Mesothelial cell of epicardium (in vitro differentiated cells): ENCODE measurements at regions not wholly inside any gene's neighbourhood (a gene's known extent, or its start where the extent isn't known, plus 50 kb on each side); places are given as distances from the start of the nearest gene placed in this dataset.

Source experiments
- DNase-seq, 2 experiments: peaks; one replicate each; pipeline ENCODE4 v3.0.0; 2021; ENCODE audit warnings: low spot score in 2 of 2; ENCODE audit not compliant: unreplicated experiment in 2 of 2
- H3K27ac Mint-ChIP-seq: 2 replicates; pipeline ENCODE4 v1.8.0; 2021; ENCODE audit warnings: mixed read lengths
- H3K27me3 Mint-ChIP-seq: 2 replicates; pipeline ENCODE4 v1.8.0; 2021; ENCODE audit warnings: low read depth, mixed read lengths
- H3K36me3 Mint-ChIP-seq: 2 replicates; pipeline ENCODE4 v1.8.0; 2021; ENCODE audit warnings: mixed read lengths
- H3K4me1 Mint-ChIP-seq: 2 replicates; pipeline ENCODE4 v1.8.0; 2021; ENCODE audit warnings: mixed read lengths
- H3K4me3 Mint-ChIP-seq: 2 replicates; pipeline ENCODE4 v1.8.0; 2021; ENCODE audit warnings: mild to moderate bottlenecking, moderate library complexity, mixed read lengths
- H3K9me3 Mint-ChIP-seq: 2 replicates; pipeline ENCODE4 v1.8.0; 2021; ENCODE audit warnings: mixed read lengths
- TF ChIP-seq, protein P1 (sequence below): fragments of 200-600 bp; sonication (generic); IDR thresholded peaks from one replicate; pipeline ENCODE4 v1.5.0; 2021; ENCODE audit warnings: antibody characterized with exemption; ENCODE audit not compliant: unreplicated experiment

DNA sequence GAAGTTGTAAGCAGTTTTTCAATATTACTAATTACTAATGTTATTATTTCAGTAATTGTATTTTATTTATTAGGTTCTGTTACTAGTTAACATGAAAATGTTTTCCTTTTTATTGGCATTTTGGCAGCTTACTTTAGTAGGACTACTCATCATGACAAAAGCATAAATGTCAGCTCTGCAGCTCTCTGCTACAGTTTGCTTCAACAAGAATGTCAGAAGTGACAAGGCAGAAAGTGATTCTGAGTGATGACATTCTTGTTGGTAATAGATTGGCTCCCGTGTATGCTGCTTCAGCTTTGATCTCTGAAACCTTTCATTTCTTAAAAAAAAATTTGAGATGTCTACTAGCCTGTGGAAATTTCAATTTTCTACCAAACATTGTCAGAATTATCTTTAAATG lies 1193.9 kb downstream of the FSTL5 start:
- no peak overlapping the region for H3K27ac Mint-ChIP-seq
- no peak overlapping the region for H3K4me3 Mint-ChIP-seq
- no peak for DNase-seq
- no peaks in the 10 kb centered on the region for H3K36me3 Mint-ChIP-seq
- H3K9me3 Mint-ChIP-seq: no peaks in the 10 kb centered on the region
- TF ChIP-seq, protein P1, sequence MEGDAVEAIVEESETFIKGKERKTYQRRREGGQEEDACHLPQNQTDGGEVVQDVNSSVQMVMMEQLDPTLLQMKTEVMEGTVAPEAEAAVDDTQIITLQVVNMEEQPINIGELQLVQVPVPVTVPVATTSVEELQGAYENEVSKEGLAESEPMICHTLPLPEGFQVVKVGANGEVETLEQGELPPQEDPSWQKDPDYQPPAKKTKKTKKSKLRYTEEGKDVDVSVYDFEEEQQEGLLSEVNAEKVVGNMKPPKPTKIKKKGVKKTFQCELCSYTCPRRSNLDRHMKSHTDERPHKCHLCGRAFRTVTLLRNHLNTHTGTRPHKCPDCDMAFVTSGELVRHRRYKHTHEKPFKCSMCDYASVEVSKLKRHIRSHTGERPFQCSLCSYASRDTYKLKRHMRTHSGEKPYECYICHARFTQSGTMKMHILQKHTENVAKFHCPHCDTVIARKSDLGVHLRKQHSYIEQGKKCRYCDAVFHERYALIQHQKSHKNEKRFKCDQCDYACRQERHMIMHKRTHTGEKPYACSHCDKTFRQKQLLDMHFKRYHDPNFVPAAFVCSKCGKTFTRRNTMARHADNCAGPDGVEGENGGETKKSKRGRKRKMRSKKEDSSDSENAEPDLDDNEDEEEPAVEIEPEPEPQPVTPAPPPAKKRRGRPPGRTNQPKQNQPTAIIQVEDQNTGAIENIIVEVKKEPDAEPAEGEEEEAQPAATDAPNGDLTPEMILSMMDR: no peak
- H3K27me3 Mint-ChIP-seq: no peaks in the 10 kb centered on the region
- peaks cover 10% of the 10 kb centered on the region for H3K4me1 Mint-ChIP-seq

DNA sequence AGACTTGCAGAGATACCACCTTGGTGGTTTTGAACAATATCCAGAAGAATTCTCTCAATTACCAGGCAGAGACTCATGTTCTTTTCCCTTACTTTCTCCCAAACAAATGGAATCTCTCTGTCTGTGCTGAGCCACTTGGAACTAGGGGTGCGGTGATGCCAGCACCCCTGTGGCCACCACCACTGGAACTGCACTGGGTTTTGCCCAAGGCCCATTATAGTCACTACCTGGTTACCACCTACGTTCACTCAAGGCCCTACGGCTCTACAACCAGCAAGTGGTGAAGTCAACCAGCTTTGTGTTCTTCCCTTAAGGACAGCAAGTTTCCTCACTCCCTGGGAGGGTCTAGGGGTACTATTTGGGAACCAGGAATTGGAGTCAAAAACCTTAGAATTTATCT lies 1183.7 kb downstream of the FSTL5 start:
- H3K36me3 Mint-ChIP-seq: no peaks in the 10 kb centered on the region
- DNase-seq: no peak
- H3K4me3 Mint-ChIP-seq: no peak overlapping the region
- TF ChIP-seq, protein P1: no peak
- no peaks in the 10 kb centered on the region for H3K27me3 Mint-ChIP-seq
- no peaks in the 10 kb centered on the region for H3K4me1 Mint-ChIP-seq
- H3K9me3 Mint-ChIP-seq: peaks cover 15% of the 10 kb centered on the region
- no peak overlapping the region for H3K27ac Mint-ChIP-seq

DNA sequence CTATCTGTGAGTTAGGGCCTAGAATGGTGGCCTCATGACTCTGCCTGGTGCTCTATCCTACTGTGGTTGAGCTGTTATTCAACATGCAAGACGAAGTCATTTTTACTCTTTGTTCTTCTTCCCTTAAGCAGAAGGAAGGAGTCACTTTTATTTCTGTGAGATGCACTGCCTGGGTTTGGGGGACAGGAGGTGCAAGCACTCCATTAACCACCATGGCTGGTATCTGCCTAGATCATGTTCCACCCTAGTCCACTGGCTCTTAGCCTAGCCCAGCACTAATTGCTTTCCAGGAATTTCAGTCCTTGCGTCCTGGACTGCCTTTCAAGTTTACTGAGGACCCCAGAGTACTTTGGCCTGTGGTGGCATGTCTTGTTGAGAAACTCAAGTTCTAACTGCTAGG lies 1182.7 kb downstream of the FSTL5 start:
- TF ChIP-seq, protein P1: no peak
- Mint-ChIP-seq H3K27ac (no peak overlapping the region), H3K9me3 (peaks cover 15% of the 10 kb centered on the region), H3K36me3 (no peaks in the 10 kb centered on the region), H3K27me3 (no peaks in the 10 kb centered on the region), H3K4me1 (peaks cover 2% of the 10 kb centered on the region), H3K4me3 (no peak overlapping the region)
- no peak for DNase-seq

DNA sequence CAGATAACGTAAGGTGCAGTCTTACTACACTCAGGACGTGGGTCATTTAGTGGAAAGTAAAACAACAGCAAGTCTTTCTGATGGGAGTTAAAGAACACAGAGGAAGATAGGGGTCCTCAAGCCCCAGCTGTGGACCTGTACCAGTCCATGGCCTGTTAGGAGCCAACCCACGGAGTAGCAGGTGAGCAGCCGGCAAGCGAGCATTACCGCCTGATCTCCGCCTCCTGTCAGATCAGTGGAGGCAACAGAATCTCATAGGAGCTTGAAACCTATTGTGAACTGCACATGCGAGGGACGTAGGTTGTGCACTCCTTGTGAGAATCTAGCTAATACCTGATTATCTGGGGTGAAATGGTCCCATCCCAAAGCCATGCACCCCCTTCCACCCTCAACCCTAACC lies 1180.8 kb downstream of the FSTL5 start:
- no peak for DNase-seq
- H3K36me3 Mint-ChIP-seq: no peaks in the 10 kb centered on the region
- TF ChIP-seq, protein P1: no peak
- H3K27ac Mint-ChIP-seq: no peak overlapping the region
- no peak overlapping the region for H3K4me3 Mint-ChIP-seq
- no peaks in the 10 kb centered on the region for H3K27me3 Mint-ChIP-seq
- peaks cover 15% of the 10 kb centered on the region for H3K9me3 Mint-ChIP-seq
- H3K4me1 Mint-ChIP-seq: peaks cover 2% of the 10 kb centered on the region

DNA sequence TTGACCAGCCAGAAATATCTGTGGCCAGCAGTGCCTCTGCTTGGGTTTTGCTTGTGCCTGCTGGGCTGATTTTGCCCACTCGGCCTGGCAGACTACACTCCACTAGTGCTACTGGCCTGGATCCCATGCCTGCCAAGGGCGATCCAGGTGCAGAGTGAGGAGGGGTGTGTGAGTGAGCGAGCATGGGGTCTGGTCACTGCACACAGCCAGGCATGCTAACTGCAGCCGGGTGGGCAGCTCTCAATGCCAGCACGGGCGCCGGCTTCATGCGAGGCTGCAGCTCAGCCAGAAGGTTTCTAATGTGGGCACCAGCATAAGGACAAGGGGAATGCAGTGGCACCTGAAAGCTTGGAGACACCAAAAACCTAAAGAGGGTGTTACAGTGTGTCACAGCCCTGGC lies 1161.4 kb downstream of the FSTL5 start:
- Mint-ChIP-seq H3K36me3 (no peaks in the 10 kb centered on the region), H3K27ac (no peak overlapping the region), H3K4me1 (no peaks in the 10 kb centered on the region), H3K9me3 (peaks cover 5% of the 10 kb centered on the region), H3K4me3 (no peak overlapping the region), H3K27me3 (no peaks in the 10 kb centered on the region)
- DNase-seq: no peak
- TF ChIP-seq, protein P1: no peak

DNA sequence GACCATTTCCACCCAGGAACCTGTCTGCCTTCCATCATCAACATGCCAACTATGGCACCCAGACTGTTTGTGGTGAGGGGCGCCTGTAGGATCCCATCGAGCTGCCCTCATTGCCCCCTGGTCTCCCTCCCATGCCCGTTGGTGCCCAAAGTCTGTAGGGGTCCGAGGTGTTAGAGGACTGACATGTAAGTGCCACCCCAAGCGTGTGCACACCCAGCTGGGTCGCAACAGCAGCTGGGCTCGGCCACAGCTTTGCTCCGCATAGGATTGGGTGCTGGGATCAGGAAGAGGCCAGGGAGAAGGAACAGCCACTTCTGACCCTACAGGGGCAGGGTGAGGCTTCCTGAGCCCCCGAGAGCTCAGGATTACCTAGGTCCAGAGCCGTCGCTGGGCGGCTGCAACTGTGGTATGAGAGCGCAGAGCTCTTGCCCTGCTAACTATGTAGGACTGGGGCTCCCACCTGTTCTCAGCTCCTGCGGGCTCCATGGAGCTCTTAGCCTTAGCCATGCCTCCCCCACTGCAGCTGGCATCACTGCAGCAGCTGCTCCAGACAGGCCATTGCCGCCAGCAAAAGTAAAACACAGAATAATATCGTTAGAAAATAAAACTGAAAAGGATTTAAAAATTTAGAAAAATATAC lies 1160.3 kb downstream of the FSTL5 start:
- Mint-ChIP-seq H3K27ac (no peak overlapping the region), H3K9me3 (peaks cover 5% of the 10 kb centered on the region), H3K36me3 (no peaks in the 10 kb centered on the region), H3K4me1 (peaks cover 1% of the 10 kb centered on the region), H3K4me3 (no peak overlapping the region), H3K27me3 (no peaks in the 10 kb centered on the region)
- no peak for DNase-seq
- TF ChIP-seq, protein P1: no peak
